ENCODE measurements at regions not wholly inside any gene's neighbourhood (a gene's known extent, or its start where the extent isn't known, plus 50 kb on each side); places are given as distances from the start of the nearest gene placed in this dataset.

DNA sequence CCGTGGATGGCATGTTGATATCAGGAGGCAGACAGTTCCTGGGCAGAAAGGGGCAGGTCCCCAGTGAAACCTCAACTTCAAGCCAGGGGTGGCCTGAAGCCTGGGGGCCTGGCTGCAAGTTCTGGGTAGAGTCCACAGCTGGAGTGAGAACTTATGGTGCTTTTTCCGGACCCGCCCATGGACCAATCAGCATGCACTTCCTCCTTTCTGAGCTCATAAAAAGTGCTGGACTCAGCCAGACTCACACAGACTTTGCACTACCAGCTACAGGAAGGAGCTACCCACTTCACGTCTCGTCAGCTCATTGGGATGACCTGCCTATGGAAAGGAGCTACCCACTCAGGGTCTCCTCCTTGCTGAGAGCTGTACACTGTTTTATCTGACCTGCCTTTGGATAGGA is 183.1 kb upstream of the MC4R start:
- TF ChIP-seq ZNF8 (CRISPR knock-in tag; IDR thresholded peaks at IDR 0.05) (no peak), RARB (CRISPR knock-in tag; IDR thresholded peaks at IDR 0.05) (no peak), ARNTL (CRISPR knock-in tag; IDR thresholded peaks at IDR 0.05; ENCODE audit: borderline replicate concordance, low read depth) (no peak), SNAI2 (CRISPR knock-in tag; IDR thresholded peaks at IDR 0.05) (no peak), PPARA (CRISPR knock-in tag; IDR thresholded peaks at IDR 0.05; ENCODE audit: borderline replicate concordance) (no peak), ZNF565 (CRISPR knock-in tag; conservative IDR thresholded peaks at IDR 0.05; ENCODE audit: low read depth) (no peak), ZNF70 (CRISPR knock-in tag; IDR thresholded peaks at IDR 0.05) (no peak)
- TF ChIP-seq, protein P1, sequence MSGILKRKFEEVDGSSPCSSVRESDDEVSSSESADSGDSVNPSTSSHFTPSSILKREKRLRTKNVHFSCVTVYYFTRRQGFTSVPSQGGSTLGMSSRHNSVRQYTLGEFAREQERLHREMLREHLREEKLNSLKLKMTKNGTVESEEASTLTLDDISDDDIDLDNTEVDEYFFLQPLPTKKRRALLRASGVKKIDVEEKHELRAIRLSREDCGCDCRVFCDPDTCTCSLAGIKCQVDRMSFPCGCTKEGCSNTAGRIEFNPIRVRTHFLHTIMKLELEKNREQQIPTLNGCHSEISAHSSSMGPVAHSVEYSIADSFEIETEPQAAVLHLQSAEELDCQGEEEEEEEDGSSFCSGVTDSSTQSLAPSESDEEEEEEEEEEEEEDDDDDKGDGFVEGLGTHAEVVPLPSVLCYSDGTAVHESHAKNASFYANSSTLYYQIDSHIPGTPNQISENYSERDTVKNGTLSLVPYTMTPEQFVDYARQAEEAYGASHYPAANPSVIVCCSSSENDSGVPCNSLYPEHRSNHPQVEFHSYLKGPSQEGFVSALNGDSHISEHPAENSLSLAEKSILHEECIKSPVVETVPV (CRISPR knock-in tag; IDR thresholded peaks at IDR 0.05) = no peak

DNA sequence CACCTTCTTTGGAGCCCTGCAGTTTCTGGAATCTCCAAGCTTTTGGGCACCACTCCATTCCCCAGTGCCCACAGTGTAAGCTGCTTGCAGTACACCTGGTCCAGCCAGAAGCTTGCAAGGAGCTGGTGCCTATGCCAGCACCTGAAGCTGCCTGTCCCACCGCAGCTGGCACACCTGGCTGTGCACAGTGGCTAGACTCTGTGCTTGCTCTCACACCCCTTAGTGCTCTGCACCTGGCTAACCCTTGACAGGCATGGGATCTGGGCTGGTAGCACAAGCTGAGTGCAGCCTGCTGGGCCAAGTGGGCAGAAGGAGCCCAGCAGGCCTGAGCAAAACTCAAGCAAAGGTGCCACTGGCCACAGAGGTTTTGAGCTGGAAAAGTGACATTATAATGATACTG is 183.8 kb upstream of the MC4R start:
- no peak for TF ChIP-seq ESRRG (CRISPR knock-in tag; IDR thresholded peaks at IDR 0.05)
- TF ChIP-seq GLIS3 (CRISPR knock-in tag; IDR thresholded peaks at IDR 0.05) = no peak
- TF ChIP-seq PPARA (CRISPR knock-in tag; IDR thresholded peaks at IDR 0.05; ENCODE audit: borderline replicate concordance) = no peak
- ATAC-seq = no peak

More for the DNA sequence above, 183.1 kb upstream of the MC4R start:
- no peak for ATAC-seq

DNA sequence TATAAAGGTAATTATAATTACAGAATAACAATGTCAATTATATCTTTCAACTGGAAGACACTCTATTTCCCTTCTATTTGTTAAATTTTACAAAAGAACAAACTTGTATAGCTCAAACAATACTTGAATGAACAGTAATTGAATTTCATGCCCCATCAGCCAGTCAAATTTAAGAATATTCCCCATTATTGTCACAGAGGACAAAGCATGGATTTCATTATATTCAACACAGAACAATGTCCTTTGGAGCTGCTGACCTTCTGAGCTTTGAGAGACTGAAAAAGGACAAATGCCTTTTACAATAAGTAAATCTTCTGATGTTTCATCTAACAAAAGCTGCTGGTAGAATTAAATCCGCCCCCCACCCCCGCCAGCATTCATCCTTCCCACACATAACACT is 187.5 kb upstream of the MC4R start:
- TF ChIP-seq ISL1 (CRISPR knock-in tag; IDR thresholded peaks at IDR 0.05) (no peak), CSDC2 (CRISPR knock-in tag; IDR thresholded peaks at IDR 0.05) (no peak), ZFP3 (CRISPR knock-in tag; IDR thresholded peaks at IDR 0.05) (no peak), ZNF70 (CRISPR knock-in tag; IDR thresholded peaks at IDR 0.05) (no peak), BACH2 (CRISPR knock-in tag; IDR thresholded peaks at IDR 0.05; ENCODE audit: borderline replicate concordance) (no peak), ZNF8 (CRISPR knock-in tag; IDR thresholded peaks at IDR 0.05) (no peak), ZNF565 (CRISPR knock-in tag; conservative IDR thresholded peaks at IDR 0.05; ENCODE audit: low read depth) (no peak), ZC3H10 (CRISPR knock-in tag; IDR thresholded peaks at IDR 0.05) (no peak)
- TF ChIP-seq, protein P2, sequence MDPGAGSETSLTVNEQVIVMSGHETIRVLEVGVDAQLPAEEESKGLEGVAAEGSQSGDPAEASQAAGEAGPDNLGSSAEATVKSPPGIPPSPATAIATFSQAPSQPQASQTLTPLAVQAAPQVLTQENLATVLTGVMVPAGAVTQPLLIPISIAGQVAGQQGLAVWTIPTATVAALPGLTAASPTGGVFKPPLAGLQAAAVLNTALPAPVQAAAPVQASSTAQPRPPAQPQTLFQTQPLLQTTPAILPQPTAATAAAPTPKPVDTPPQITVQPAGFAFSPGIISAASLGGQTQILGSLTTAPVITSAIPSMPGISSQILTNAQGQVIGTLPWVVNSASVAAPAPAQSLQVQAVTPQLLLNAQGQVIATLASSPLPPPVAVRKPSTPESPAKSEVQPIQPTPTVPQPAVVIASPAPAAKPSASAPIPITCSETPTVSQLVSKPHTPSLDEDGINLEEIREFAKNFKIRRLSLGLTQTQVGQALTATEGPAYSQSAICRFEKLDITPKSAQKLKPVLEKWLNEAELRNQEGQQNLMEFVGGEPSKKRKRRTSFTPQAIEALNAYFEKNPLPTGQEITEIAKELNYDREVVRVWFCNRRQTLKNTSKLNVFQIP (CRISPR knock-in tag; IDR thresholded peaks at IDR 0.05; ENCODE audit: borderline replicate concordance, low read depth) = no peak
- TF ChIP-seq, protein P3, sequence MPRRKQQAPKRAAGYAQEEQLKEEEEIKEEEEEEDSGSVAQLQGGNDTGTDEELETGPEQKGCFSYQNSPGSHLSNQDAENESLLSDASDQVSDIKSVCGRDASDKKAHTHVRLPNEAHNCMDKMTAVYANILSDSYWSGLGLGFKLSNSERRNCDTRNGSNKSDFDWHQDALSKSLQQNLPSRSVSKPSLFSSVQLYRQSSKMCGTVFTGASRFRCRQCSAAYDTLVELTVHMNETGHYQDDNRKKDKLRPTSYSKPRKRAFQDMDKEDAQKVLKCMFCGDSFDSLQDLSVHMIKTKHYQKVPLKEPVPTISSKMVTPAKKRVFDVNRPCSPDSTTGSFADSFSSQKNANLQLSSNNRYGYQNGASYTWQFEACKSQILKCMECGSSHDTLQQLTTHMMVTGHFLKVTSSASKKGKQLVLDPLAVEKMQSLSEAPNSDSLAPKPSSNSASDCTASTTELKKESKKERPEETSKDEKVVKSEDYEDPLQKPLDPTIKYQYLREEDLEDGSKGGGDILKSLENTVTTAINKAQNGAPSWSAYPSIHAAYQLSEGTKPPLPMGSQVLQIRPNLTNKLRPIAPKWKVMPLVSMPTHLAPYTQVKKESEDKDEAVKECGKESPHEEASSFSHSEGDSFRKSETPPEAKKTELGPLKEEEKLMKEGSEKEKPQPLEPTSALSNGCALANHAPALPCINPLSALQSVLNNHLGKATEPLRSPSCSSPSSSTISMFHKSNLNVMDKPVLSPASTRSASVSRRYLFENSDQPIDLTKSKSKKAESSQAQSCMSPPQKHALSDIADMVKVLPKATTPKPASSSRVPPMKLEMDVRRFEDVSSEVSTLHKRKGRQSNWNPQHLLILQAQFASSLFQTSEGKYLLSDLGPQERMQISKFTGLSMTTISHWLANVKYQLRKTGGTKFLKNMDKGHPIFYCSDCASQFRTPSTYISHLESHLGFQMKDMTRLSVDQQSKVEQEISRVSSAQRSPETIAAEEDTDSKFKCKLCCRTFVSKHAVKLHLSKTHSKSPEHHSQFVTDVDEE (CRISPR knock-in tag; IDR thresholded peaks at IDR 0.05) = no peak
- ATAC-seq = no peak

DNA sequence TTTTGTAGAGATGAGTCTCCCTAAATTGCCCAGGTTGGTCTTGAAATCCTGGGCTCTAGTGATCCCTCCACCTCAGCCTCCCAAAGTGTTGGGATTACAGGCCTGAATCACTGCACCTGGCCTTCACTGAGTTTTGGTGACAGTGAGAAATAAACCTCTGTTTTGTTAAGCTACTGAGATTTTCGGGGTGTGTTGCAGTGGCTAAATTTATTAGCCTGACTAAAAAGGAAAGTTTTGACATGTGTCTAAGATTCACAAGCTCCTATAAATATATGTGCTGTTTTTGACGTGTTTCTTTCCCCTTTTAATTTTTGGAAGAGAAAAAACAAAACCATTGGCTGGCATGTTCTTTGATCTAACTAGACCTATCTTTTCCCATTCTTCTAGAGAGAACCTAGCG is 190.5 kb upstream of the MC4R start:
- ATAC-seq = no peak
- TF ChIP-seq ZNF565 (CRISPR knock-in tag; conservative IDR thresholded peaks at IDR 0.05; ENCODE audit: low read depth) = no peak
- TF ChIP-seq ZNF8 (CRISPR knock-in tag; IDR thresholded peaks at IDR 0.05) = no peak
- TF ChIP-seq RARB (CRISPR knock-in tag; IDR thresholded peaks at IDR 0.05) = no peak
- TF ChIP-seq ZFP30 (CRISPR knock-in tag; IDR thresholded peaks at IDR 0.05) = no peak
- no peak for TF ChIP-seq BACH2 (CRISPR knock-in tag; IDR thresholded peaks at IDR 0.05; ENCODE audit: borderline replicate concordance)
- TF ChIP-seq ZFP3 (CRISPR knock-in tag; IDR thresholded peaks at IDR 0.05) = no peak
- TF ChIP-seq ZC3H10 (CRISPR knock-in tag; IDR thresholded peaks at IDR 0.05) = no peak
- TF ChIP-seq TOX (CRISPR knock-in tag; IDR thresholded peaks at IDR 0.05; ENCODE audit: borderline replicate concordance) = no peak
- TF ChIP-seq TCF4 (CRISPR knock-in tag; IDR thresholded peaks at IDR 0.05; ENCODE audit: borderline replicate concordance) = no peak
- no peak for TF ChIP-seq ZNF70 (CRISPR knock-in tag; IDR thresholded peaks at IDR 0.05)

DNA sequence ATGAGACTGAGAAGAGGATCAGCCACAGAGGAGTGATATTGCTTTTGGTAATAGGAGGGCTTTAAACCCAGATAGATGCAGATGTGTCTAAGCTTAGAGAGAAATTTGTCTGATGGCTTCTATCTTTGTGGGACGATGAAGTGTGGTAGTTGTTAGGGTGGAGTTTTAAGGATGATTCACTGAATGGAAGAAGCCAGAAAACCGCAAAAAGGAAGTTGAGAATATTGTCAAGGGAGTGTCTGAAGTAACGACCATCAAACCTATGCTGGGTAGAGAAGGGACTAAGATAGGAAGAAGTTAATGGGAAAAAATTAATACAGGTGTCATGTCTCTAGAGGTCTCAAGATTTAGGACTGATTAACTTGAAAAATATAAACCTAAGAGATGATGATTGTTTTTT is 195.6 kb upstream of the MC4R start:
- no peak for ATAC-seq
- TF ChIP-seq, protein P3 (CRISPR knock-in tag; IDR thresholded peaks at IDR 0.05) = no peak
- TF ChIP-seq TCF4 (CRISPR knock-in tag; IDR thresholded peaks at IDR 0.05; ENCODE audit: borderline replicate concordance) = no peak

Data from SK-N-SH treated with all-trans-retinoic acid at 6 μM for 48 hours (cell line).